H9 (cell line): ENCODE measurements at regions not wholly inside any gene's neighbourhood (a gene's known extent, or its start where the extent isn't known, plus 50 kb on each side); places are given as distances from the start of the nearest gene placed in this dataset.
A peak's percentile ranks its signal among the peaks of the same experiment; 100 is the strongest.

Source experiments
- DNase-seq: peaks from one replicate; pipeline ENCODE4 v3.0.0-alpha.2; 2017
- H2AFZ ChIP-seq: one replicate; pipeline ENCODE4 v1.6.1; 2013; ENCODE audit warnings: mild to moderate bottlenecking, low read length, control low read depth, moderate library complexity
- H2AK5ac ChIP-seq: 2 replicates; pipeline ENCODE4 v1.6.1; 2013; ENCODE audit warnings: low read length, control low read depth, mixed read lengths; ENCODE audit not compliant: insufficient read length
- H2BK120ac ChIP-seq: one replicate; pipeline ENCODE4 v1.6.1; 2013; ENCODE audit warnings: low read depth, mild to moderate bottlenecking, low read length, control low read depth, inconsistent platforms; ENCODE audit not compliant: poor library complexity, severe bottlenecking
- H2BK12ac ChIP-seq: 2 replicates; pipeline ENCODE4 v1.6.1; 2013; ENCODE audit warnings: low read length, control low read depth, mixed read lengths, low read depth; ENCODE audit not compliant: insufficient read length
- H2BK15ac ChIP-seq: 2 replicates; pipeline ENCODE4 v1.6.1; 2013; ENCODE audit warnings: low read depth, low read length, control low read depth
- H2BK20ac ChIP-seq: one replicate; pipeline ENCODE4 v1.6.1; 2013; ENCODE audit warnings: low read depth, mild to moderate bottlenecking, low read length, control low read depth, inconsistent platforms; ENCODE audit not compliant: poor library complexity, severe bottlenecking
- H2BK5ac ChIP-seq: 2 replicates; pipeline ENCODE4 v1.6.1; 2013; ENCODE audit warnings: low read length, control low read depth, mixed read lengths; ENCODE audit not compliant: insufficient read length
- H3K14ac ChIP-seq: 2 replicates; pipeline ENCODE4 v1.6.1; 2013; ENCODE audit warnings: low read length, control low read depth; ENCODE audit not compliant: insufficient read depth
- H3K18ac ChIP-seq: 2 replicates; pipeline ENCODE4 v1.6.1; 2013; ENCODE audit warnings: low read depth, mild to moderate bottlenecking, mixed read lengths, low read length, control low read depth; ENCODE audit not compliant: insufficient read length
- H3K23ac ChIP-seq: 2 replicates; pipeline ENCODE4 v1.6.1; 2013; ENCODE audit warnings: low read length, control low read depth, mixed read lengths, low read depth; ENCODE audit not compliant: insufficient read length
- H3K23me2 ChIP-seq: 2 replicates; pipeline ENCODE4 v1.6.1; 2013; ENCODE audit warnings: low read depth, mild to moderate bottlenecking, mixed read lengths, low read length, control low read depth; ENCODE audit not compliant: insufficient read length, poor library complexity, severe bottlenecking
- H3K27ac ChIP-seq: 2 replicates; pipeline ENCODE4 v1.5.1; 2013; ENCODE audit warnings: low read length, control low read depth, mixed read lengths, low read depth; ENCODE audit not compliant: insufficient read length
- H3K27me3 ChIP-seq: 2 replicates; pipeline ENCODE4 v1.6.1; 2013; ENCODE audit warnings: low read length, control low read depth, inconsistent platforms; ENCODE audit not compliant: insufficient read depth
- H3K4ac ChIP-seq: 2 replicates; pipeline ENCODE4 v1.6.1; 2013; ENCODE audit warnings: low read depth, mild to moderate bottlenecking, control low read depth, inconsistent platforms, low read length, moderate library complexity
- H3K4me1 ChIP-seq: 2 replicates; pipeline ENCODE4 v1.6.1; 2013; ENCODE audit warnings: low read length, control low read depth, inconsistent platforms; ENCODE audit not compliant: insufficient read depth
- H3K4me2 ChIP-seq: 2 replicates; pipeline ENCODE4 v1.6.1; 2013; ENCODE audit warnings: low read length, control low read depth, mixed read lengths; ENCODE audit not compliant: insufficient read length, insufficient read depth
- H3K56ac ChIP-seq: 2 replicates; pipeline ENCODE4 v1.6.1; 2013; ENCODE audit warnings: low read depth, mild to moderate bottlenecking, mixed read lengths, low read length, control low read depth; ENCODE audit not compliant: insufficient read length
- H3K79me1 ChIP-seq: 2 replicates; pipeline ENCODE4 v1.6.1; 2013; ENCODE audit warnings: low read depth, mild to moderate bottlenecking, moderate library complexity, low read length, control low read depth, inconsistent platforms; ENCODE audit not compliant: insufficient read depth, poor library complexity, severe bottlenecking
- H3K79me2 ChIP-seq: 2 replicates; pipeline ENCODE4 v1.6.1; 2013; ENCODE audit warnings: low read length, control low read depth, inconsistent platforms; ENCODE audit not compliant: insufficient read depth
- H3K9ac ChIP-seq: 2 replicates; pipeline ENCODE4 v1.6.1; 2013; ENCODE audit warnings: low read length, control low read depth, mixed read lengths; ENCODE audit not compliant: insufficient read length; ENCODE audit errors: extremely low read depth
- H3K9me3 ChIP-seq: one replicate; pipeline ENCODE4 v1.6.1; 2013; ENCODE audit warnings: low read depth, low read length, inconsistent platforms; ENCODE audit not compliant: control insufficient read depth
- H3T11ph ChIP-seq: one replicate; pipeline ENCODE4 v1.6.1; 2013; ENCODE audit warnings: mild to moderate bottlenecking, low read length, control low read depth, inconsistent platforms
- H4K20me1 ChIP-seq: one replicate; pipeline ENCODE4 v1.6.1; 2013; ENCODE audit not compliant: control insufficient read depth, insufficient read length, insufficient read depth
- H4K5ac ChIP-seq: 2 replicates; pipeline ENCODE4 v1.6.1; 2013; ENCODE audit warnings: low read depth, mild to moderate bottlenecking, mixed read lengths, low read length, control low read depth; ENCODE audit not compliant: insufficient read length
- H4K8ac ChIP-seq: replicated peaks from 2 replicates; pipeline ENCODE4 v1.6.1; 2013; ENCODE audit warnings: low read length, control low read depth, mixed read lengths, low read depth; ENCODE audit not compliant: insufficient read length
- H4K91ac ChIP-seq: 2 replicates; pipeline ENCODE4 v1.6.1; 2013; ENCODE audit warnings: low read depth, mild to moderate bottlenecking, moderate library complexity, mixed read lengths, low read length, control low read depth; ENCODE audit not compliant: insufficient read length
- H3K27ac Mint-ChIP-seq, 3 experiments: 2 replicates in 2 of 3; 3 replicates in 1 of 3; pipeline ENCODE4 v1.8.0; 2020 to 2021; ENCODE audit warnings: mixed read lengths in 3 of 3, mild to moderate bottlenecking in 1 of 3, moderate library complexity in 1 of 3
- H3K27me3 Mint-ChIP-seq: 2 replicates; pipeline ENCODE4 v1.8.0; 2021; ENCODE audit warnings: low read depth, mild to moderate bottlenecking, moderate library complexity, mixed read lengths
- H3K36me3 Mint-ChIP-seq, 3 experiments: 2 replicates in 2 of 3; 3 replicates in 1 of 3; pipeline ENCODE4 v1.8.0; 2020 to 2021; ENCODE audit warnings: low read depth in 3 of 3, mixed read lengths in 3 of 3; ENCODE audit not compliant: insufficient read depth in 1 of 3
- H3K4me1 Mint-ChIP-seq, 2 experiments: 2 replicates each; pipeline ENCODE4 v1.8.0; 2020; ENCODE audit warnings: mixed read lengths in 2 of 2
- H3K4me3 Mint-ChIP-seq, 2 experiments: 2 replicates in 1 of 2; 3 replicates in 1 of 2; pipeline ENCODE4 v1.8.0; 2020 to 2021; ENCODE audit warnings: mild to moderate bottlenecking in 2 of 2, mixed read lengths in 2 of 2, moderate library complexity in 1 of 2
- H3K9me3 Mint-ChIP-seq, 2 experiments: 2 replicates in 1 of 2; 3 replicates in 1 of 2; pipeline ENCODE4 v1.8.0; 2020; ENCODE audit warnings: mild to moderate bottlenecking in 2 of 2, mixed read lengths in 2 of 2, moderate library complexity in 1 of 2
- WGBS: extraction: QIAGEN DNeasy Blood & Tissue Kit; methylation state at CpG from one replicate; pipeline ENCODE4 v1.1.7; 2013; ENCODE audit warnings: missing lambda C conversion rate, low lambda C conversion rate, mixed read lengths; ENCODE audit not compliant: insufficient read length; ENCODE audit errors: extremely low coverage; 5-methylcytosine and 5-hydroxymethylcytosine counted together
- TF ChIP-seq, protein P1 (sequence below): fragments of 200-600 bp; sonication (generic); conservative IDR thresholded peaks from 3 replicates; pipeline ENCODE4 v1.8.0; 2021; ENCODE audit warnings: antibody characterized with exemption, mild to moderate bottlenecking

DNA sequence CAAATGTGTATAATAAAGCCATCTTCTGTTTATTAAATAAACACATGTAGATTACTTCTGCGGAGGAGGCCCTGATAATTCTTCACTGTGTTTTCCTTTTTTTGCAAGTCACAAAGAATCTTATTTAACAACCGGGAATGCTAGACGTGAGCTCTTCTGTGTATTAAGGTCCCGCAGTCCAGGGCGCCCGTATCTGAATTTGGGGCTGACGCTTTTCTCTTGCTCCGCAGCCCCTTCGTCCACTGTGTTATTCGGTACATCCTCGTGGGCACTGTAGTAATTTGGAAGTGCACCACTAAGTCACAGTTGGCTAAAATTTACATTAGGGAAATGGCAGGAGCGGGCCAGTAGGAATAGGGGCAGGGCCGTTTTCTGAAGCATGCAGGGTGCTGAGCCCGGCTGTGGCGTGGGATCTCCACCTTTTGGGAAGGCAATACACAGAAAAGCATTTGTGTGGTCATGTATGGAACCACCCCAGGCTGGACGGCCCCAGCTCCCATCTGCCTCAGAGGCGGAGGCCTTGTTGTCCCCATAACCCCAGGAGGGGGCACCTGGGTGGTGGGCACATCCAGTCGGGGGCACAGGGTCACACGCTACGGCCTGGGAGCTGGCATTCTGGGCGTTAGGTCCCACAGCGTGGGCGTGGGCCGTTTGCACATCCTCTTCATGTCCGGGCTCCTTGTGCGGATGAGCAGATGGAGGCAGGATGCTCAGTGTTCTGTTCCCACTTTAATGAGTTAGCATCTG, 258.7 kb upstream of the IRX4 start:
- H2BK120ac ChIP-seq, result no peak overlapping the region
- H3K9me3 ChIP-seq, result no peaks in the 10 kb centered on the region
- H3K4me3 Mint-ChIP-seq, result no peak overlapping the region
- H3K18ac ChIP-seq, result no peak overlapping the region
- H3K27ac ChIP-seq, result no peak overlapping the region
- H2BK20ac ChIP-seq, result no peak overlapping the region
- H3K79me1 ChIP-seq, result no peaks in the 10 kb centered on the region
- no peaks in the 10 kb centered on the region for H3K4me1 Mint-ChIP-seq
- H4K5ac ChIP-seq, result no peak overlapping the region
- H3K4ac ChIP-seq, result no peak overlapping the region
- no peak overlapping the region for H3K4me2 ChIP-seq
- H4K20me1 ChIP-seq, result no peaks in the 10 kb centered on the region
- no peak overlapping the region for H2BK12ac ChIP-seq
- no peaks in the 10 kb centered on the region for H3K27me3 ChIP-seq
- H3K23ac ChIP-seq, result no peak overlapping the region
- H3K9ac ChIP-seq, result no peak overlapping the region
- no peaks in the 10 kb centered on the region for H3K23me2 ChIP-seq
- DNase-seq, result peak; percentile 19
- H3K14ac ChIP-seq, result no peak overlapping the region
- H3K27me3 Mint-ChIP-seq, result peaks cover 1% of the 10 kb centered on the region
- TF ChIP-seq, protein P1, sequence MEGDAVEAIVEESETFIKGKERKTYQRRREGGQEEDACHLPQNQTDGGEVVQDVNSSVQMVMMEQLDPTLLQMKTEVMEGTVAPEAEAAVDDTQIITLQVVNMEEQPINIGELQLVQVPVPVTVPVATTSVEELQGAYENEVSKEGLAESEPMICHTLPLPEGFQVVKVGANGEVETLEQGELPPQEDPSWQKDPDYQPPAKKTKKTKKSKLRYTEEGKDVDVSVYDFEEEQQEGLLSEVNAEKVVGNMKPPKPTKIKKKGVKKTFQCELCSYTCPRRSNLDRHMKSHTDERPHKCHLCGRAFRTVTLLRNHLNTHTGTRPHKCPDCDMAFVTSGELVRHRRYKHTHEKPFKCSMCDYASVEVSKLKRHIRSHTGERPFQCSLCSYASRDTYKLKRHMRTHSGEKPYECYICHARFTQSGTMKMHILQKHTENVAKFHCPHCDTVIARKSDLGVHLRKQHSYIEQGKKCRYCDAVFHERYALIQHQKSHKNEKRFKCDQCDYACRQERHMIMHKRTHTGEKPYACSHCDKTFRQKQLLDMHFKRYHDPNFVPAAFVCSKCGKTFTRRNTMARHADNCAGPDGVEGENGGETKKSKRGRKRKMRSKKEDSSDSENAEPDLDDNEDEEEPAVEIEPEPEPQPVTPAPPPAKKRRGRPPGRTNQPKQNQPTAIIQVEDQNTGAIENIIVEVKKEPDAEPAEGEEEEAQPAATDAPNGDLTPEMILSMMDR, result no peak
- no peaks in the 10 kb centered on the region for H3K4me1 ChIP-seq
- H3T11ph ChIP-seq, result no peak overlapping the region
- no peak overlapping the region for H3K56ac ChIP-seq
- no peak overlapping the region for H2BK15ac ChIP-seq
- no CpG with 5 or more reads among the region's 26 CpGs for WGBS
- peaks cover 2 to 7% of the 10 kb centered on the region in 2 experiments; a peak in 2 of 5 replicates for H3K9me3 Mint-ChIP-seq
- no peaks in the 10 kb centered on the region for H3K79me2 ChIP-seq
- H2AFZ ChIP-seq, result no peak overlapping the region
- H2AK5ac ChIP-seq, result no peak overlapping the region
- peaks cover 0 to 2% (median 0%) of the 10 kb centered on the region in 3 experiments; a peak in 1 of 7 replicates for H3K36me3 Mint-ChIP-seq
- no peak overlapping the region for H2BK5ac ChIP-seq
- H4K8ac ChIP-seq, result no peak overlapping the region
- H4K91ac ChIP-seq, result no peak overlapping the region
- no peak overlapping the region for H3K27ac Mint-ChIP-seq
